WERI-Rb-1 (cell line): ENCODE measurements at regions not wholly inside any gene's neighbourhood (a gene's known extent, or its start where the extent isn't known, plus 50 kb on each side); places are given as distances from the start of the nearest gene placed in this dataset.

Experiments used
- DNase-seq: peaks from one replicate; pipeline ENCODE4 v3.0.0-alpha.2; 2020
- H3K27ac ChIP-seq: fragments of 250-450 bp; sonication (Bioruptor Pico); 2 replicates; pipeline ENCODE4 v1.5.1; 2020; ENCODE audit warnings: mild to moderate bottlenecking, moderate library complexity
- H3K27me3 ChIP-seq: fragments of 250-450 bp; sonication (Bioruptor Pico); 2 replicates; pipeline ENCODE4 v1.5.1; 2021; ENCODE audit warnings: mild to moderate bottlenecking, low read depth, moderate library complexity; ENCODE audit not compliant: insufficient read depth, severe bottlenecking
- H3K36me3 ChIP-seq: fragments of 250-450 bp; sonication (Bioruptor Pico); 2 replicates; pipeline ENCODE4 v1.5.1; 2020; ENCODE audit warnings: mild to moderate bottlenecking, moderate library complexity
- H3K4me3 ChIP-seq: 2 replicates; pipeline ENCODE4 v1.5.1; 2011; ENCODE audit warnings: low read depth, mild to moderate bottlenecking, control low read depth, low read length
- H3K9me3 ChIP-seq: fragments of 250-450 bp; sonication (Bioruptor Pico); 2 replicates; pipeline ENCODE4 v1.5.1; 2021; ENCODE audit warnings: mild to moderate bottlenecking, moderate library complexity; ENCODE audit not compliant: severe bottlenecking
- TF ChIP-seq, protein P1 (sequence below): IDR thresholded peaks from 2 replicates; pipeline ENCODE4 v1.5.1; 2011; ENCODE audit warnings: low read depth, mild to moderate bottlenecking, control low read depth, inconsistent platforms, low read length

GRCh38 chr13:76709851-76710250, 176.4 kb downstream of the KCTD12 start:
- no peaks in the 10 kb centered on the region for H3K27me3 ChIP-seq
- H3K27ac ChIP-seq: no peak overlapping the region
- H3K36me3 ChIP-seq: no peaks in the 10 kb centered on the region

DNA sequence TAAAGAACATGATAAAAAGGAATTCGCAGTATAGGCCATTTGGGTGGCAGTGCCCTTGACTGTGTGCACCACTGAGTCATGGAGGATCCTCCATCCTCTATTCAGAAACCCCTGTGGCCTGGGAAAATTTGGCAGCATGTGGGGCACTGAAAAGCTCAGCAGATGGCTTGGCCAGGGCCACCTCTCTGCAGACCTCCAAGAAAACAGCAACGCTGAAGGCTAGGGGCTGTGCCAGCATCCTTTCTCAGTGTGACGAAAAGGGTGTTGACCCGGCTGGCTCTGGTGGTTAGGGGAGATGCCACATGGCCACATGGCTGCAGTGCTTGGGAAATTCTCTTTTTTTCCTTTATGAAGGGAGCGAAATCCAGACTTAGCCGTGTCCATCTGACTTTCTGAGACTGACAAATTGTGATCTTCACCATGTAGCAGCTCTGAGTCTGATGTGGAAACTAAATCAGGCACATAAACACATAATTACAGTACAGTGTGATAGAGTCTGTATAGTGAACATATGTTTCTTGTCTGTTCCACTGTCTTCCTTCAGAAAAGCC, 178.0 kb downstream of the KCTD12 start:
- Histone ChIP-seq H3K36me3 (no peaks in the 10 kb centered on the region), H3K27me3 (no peaks in the 10 kb centered on the region), H3K4me3 (no peak overlapping the region), H3K27ac (no peak overlapping the region), H3K9me3 (no peaks in the 10 kb centered on the region)
- TF ChIP-seq, protein P1, sequence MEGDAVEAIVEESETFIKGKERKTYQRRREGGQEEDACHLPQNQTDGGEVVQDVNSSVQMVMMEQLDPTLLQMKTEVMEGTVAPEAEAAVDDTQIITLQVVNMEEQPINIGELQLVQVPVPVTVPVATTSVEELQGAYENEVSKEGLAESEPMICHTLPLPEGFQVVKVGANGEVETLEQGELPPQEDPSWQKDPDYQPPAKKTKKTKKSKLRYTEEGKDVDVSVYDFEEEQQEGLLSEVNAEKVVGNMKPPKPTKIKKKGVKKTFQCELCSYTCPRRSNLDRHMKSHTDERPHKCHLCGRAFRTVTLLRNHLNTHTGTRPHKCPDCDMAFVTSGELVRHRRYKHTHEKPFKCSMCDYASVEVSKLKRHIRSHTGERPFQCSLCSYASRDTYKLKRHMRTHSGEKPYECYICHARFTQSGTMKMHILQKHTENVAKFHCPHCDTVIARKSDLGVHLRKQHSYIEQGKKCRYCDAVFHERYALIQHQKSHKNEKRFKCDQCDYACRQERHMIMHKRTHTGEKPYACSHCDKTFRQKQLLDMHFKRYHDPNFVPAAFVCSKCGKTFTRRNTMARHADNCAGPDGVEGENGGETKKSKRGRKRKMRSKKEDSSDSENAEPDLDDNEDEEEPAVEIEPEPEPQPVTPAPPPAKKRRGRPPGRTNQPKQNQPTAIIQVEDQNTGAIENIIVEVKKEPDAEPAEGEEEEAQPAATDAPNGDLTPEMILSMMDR: no peak
- no peak for DNase-seq

More at GRCh38 chr13:76709851-76710250, 176.4 kb downstream of the KCTD12 start:
- H3K9me3 ChIP-seq: no peaks in the 10 kb centered on the region
- TF ChIP-seq, protein P1: no peak
- H3K4me3 ChIP-seq: no peak overlapping the region
- DNase-seq: no peak

DNA sequence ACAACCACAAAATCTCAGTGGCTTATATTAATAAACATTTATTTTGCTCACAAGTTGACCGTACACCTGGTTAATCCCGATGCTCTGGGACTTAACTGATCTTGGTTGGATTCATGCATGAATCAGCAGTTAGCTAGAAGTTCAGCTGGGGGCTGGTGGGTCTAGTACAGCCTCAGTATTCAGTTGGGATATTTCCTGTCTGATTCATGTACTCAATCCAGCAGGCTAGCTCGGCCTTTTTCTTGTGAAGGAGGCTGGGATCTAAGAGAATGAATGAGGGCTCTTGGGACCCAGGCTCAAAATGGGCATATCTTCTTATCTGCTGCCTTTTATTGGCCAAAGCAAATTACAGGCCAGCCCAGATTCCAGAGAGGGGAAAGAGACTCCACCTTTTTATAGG, 178.8 kb downstream of the KCTD12 start:
- Histone ChIP-seq H3K27ac (no peak overlapping the region), H3K9me3 (no peaks in the 10 kb centered on the region), H3K36me3 (no peaks in the 10 kb centered on the region), H3K27me3 (no peaks in the 10 kb centered on the region), H3K4me3 (no peak overlapping the region)
- no peak for DNase-seq
- TF ChIP-seq, protein P1: no peak

GRCh38 chr13:76703621-76704288, 182.4 kb downstream of the KCTD12 start:
- no peak for DNase-seq
- H3K27ac ChIP-seq: no peak overlapping the region
- TF ChIP-seq, protein P1: no peak

GRCh38 chr13:76703216-76703615, 183.0 kb downstream of the KCTD12 start:
- Histone ChIP-seq H3K9me3 (no peaks in the 10 kb centered on the region), H3K4me3 (no peak overlapping the region), H3K27ac (no peak overlapping the region), H3K36me3 (no peaks in the 10 kb centered on the region), H3K27me3 (no peaks in the 10 kb centered on the region)
- TF ChIP-seq, protein P1: no peak
- DNase-seq: no peak

More at GRCh38 chr13:76703621-76704288, 182.4 kb downstream of the KCTD12 start:
- Histone ChIP-seq H3K27me3 (no peaks in the 10 kb centered on the region), H3K36me3 (no peaks in the 10 kb centered on the region), H3K9me3 (no peaks in the 10 kb centered on the region), H3K4me3 (no peak overlapping the region)
